Posterior cingulate gyrus (tissue), 11 donors: ENCODE measurements at regions not wholly inside any gene's neighbourhood (a gene's known extent, or its start where the extent isn't known, plus 50 kb on each side); places are given as distances from the start of the nearest gene placed in this dataset.
A peak's percentile ranks its signal among the peaks of the same experiment; 100 is the strongest.
"Not testable (repeated sequence)": the region's sequence is repeated elsewhere in the genome, so short reads cannot be mapped to it uniquely, and the experiment has no call there.

Experiments
- DNase-seq, 10 donors: peaks; one replicate each; pipeline versions ENCODE4 v3.0.0 to v3.0.0-alpha.2; 2020 to 2021; ENCODE audit warnings: mixed read lengths in 3 of 10
- intact Hi-C: fragments of 100-400 bp; cut with DNase I; formaldehyde crosslinking; loops from one replicate; pipeline ENCODE4 v1.15.1; 2023

DNA sequence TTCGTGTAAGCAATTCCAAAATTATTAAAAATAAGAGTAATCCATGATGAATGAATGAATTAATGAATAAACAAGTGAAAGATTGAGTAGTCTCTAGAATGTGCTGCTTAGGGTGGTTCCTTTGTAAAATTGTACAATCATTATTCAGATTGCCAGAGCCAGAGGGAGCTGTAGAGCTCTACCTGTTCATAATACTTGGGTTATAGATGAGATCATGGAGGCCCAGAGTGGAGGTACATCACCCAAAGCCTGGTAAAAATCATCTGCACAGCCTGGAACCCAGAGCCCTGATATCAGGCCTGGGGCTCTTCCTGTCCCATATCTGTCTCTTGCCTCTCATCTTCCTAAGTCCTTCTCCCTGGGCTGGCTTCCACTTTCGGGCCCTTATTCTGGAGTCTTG is 297.2 kb downstream of the RPLP1 start:
- intact Hi-C loops, result no loop called here
- no peak for DNase-seq

DNA sequence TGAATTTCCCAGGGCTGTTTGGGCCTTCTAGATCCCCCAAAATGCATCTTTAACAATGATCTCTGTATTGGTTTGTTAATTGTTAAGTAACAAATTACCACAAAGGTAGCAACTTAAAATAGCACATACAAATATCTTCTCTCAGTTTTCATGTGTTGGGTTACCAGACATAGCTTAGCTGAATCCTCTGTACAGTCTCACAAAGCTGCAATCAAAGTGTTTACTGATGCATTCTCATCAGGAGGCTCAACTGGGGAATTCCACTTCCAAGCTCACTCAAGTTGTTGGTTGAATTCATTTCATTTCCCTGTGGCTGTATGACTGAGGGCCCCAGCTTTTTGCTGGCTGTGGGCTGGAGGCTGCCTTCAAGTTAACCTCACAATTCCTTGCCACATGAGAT is 297.6 kb downstream of the RPLP1 start:
- intact Hi-C loops, result no loop called here

DNA sequence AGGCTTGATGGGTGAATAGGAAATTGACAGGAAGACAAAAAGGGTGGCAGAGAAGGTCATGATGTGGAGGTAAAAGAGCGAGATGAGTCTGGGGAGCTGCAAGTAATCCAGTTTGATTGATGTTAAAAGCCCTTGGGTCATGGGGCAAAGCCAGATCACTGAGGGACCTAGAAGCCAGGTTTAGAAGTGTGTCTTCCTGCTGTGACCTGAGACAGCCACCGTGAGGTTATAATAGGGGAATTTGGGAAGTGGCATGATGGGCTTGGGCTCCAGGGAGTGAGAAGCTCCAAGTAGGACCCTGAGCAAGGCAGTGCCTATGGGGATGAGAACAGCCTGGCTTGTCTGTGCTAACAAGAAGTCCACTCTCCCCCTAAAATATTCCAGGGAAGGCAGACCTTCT is 298.5 kb downstream of the RPLP1 start:
- intact Hi-C loops, result no loop called here
- no peak for DNase-seq

More for the DNA sequence above, 297.6 kb downstream of the RPLP1 start:
- DNase-seq, result no peak

DNA sequence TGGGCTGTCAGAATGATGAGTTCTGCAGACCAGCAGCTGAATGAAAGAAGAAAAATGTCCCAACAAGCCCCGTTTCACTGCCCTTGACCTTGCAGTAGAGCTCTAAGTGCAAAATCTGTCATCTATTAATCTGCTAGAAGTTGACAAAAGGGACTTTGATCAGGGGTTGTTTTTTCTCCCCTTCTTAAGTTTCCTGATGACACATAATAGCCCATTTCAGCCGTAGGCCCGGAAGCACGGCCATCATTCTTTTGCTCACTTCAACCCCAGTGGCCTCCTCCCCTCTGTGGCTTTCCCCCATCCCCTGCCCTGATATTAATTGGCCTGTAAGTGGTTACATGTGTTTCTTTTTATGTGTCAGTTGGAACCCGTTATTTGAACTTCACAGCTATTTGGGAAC is 298.9 kb downstream of the RPLP1 start:
- DNase-seq, result no peak
- intact Hi-C loops, result no loop called here

DNA sequence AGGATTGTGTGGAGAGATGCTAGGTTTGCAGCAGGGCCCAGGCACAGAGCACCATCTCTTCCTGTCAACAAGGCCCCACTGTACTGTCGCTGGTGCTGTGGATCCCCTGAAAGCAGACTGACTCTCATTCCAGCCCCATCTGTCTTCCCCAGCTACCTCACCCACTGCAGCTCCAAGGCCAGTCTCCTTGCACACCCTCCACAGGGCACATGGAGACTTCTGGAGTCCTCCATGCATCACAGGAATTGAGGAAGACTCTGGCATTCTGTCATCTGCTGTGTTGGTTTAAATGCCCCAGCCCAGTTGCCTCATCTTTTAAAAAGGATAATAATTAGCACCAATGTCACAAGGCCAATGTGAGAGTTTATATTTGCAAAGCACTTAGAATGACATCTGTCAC is 301.2 kb downstream of the RPLP1 start:
- intact Hi-C loops, result no loop called here
- no peak for DNase-seq

DNA sequence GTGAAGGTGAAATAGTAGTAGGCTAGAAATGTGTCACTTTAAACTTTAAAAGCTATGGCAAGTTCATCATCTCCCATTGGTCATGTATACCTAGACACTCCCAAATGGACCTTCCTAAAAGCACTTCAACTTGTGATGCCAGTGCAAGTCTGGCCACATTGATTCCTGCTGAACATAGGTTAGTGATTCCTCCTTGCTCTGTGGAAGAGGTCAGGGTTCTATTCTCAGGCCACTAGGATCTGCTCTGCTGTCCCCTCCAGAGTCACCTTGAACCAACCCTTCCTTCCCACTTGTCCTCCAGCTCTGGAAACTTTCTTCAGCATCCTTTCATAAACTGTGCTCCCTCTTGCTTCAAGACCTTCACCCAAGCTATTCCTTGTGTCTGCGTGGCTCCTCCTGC is 301.7 kb downstream of the RPLP1 start:
- no peak for DNase-seq
- intact Hi-C loops, result no loop called here

DNA sequence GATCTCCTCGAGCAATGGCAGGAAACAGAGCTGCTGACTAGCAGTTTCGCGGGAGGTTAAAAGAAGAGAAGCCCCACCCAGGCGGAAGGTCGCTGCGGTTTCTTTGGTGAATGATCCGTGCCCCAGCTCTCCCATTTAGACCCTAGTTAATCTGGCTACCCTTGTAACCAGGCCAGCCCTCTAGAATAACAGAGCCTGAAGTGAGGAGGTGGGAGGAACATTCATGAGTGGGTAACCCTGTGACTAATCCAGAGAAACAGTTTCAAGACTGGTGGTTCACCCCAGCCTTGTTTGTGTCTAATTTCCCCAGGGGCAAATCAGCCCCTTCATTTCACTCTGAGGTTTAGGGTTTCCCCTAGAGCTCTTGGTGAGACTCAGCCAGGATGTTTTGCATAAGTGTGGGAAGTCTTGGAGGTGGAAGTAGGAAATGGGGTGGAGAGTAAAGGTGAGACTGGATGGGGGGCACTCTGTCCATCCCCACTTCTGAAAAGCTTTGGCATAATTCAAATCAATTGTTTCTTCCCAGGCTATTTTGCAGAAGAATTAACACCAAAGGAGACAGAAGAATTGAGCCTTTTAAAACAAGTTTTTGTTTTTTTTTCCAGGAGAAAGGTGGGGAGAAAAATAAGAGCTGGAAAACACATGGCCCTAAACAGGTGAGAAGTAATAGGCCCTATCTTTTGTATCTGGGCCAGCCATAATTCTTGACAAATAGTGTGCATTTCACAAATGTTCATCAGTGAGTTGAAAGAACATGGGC is 303.1 kb downstream of the RPLP1 start:
- intact Hi-C loops, result no loop called here
- no peak for DNase-seq

DNA sequence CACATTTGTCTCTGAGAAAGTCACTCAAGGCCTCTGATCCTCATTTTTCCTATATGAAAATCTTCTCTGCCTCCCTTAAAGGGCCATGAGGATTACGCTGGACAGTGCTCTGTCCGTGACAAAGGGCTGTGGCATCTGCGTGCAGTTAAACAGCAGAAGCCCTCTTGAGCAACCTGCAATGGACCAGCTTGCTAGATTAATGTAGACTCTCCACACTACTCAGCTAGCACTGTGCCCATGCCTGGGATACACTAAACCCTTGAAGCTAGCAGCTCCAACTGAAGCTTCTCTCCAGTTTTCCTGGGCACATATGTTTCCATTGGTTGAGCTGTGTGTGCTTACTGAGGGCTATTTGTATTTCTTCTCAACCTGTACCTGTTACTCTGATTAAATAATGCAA is 303.8 kb downstream of the RPLP1 start:
- DNase-seq, result no peak
- intact Hi-C loops, result no loop called here

DNA sequence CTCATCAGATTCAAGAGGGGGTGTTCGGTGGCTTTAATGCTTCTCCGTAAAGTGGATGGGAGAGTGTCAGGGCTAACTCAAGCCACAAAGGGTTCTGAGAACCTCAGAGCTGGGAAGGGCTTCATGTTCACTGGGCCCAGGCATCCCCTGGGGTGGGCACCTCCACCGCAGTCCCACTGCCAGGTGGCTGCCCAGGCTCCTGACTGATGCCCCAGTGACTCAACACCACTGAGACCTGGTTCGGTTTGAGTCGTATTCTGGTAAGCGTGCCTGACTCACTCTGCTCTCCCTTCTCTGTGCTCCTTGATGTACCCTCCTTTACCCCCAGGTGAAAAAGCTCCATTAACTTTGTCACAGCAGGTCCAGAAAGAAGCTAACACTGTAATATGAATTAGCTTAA is 304.6 kb downstream of the RPLP1 start:
- no peak for DNase-seq
- intact Hi-C loops, result no loop called here

DNA sequence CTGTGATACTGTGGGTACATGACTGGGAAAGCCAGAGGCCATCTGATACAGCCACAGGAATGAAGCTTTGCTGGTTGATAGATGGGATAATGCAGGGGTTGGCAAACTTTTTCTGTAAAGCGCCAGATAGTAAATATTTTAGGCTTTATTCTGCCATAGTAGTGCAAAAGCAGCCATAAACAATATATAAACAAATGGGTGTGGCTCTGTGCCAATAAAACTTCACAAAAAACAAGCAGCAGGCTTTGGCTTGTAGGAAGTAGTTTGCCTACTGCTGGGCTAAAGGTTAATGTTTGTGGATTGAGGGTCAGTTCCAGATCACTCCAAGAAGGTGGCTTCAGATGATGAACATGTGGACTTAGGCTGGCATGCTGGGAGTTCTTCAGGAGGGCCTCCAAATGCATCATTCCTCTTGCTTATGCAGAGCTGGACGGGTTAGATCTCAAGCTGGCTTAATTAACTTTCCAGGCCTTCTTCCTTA is 305.7 kb downstream of the RPLP1 start:
- DNase-seq, result no peak
- intact Hi-C loops, result no loop called here

DNA sequence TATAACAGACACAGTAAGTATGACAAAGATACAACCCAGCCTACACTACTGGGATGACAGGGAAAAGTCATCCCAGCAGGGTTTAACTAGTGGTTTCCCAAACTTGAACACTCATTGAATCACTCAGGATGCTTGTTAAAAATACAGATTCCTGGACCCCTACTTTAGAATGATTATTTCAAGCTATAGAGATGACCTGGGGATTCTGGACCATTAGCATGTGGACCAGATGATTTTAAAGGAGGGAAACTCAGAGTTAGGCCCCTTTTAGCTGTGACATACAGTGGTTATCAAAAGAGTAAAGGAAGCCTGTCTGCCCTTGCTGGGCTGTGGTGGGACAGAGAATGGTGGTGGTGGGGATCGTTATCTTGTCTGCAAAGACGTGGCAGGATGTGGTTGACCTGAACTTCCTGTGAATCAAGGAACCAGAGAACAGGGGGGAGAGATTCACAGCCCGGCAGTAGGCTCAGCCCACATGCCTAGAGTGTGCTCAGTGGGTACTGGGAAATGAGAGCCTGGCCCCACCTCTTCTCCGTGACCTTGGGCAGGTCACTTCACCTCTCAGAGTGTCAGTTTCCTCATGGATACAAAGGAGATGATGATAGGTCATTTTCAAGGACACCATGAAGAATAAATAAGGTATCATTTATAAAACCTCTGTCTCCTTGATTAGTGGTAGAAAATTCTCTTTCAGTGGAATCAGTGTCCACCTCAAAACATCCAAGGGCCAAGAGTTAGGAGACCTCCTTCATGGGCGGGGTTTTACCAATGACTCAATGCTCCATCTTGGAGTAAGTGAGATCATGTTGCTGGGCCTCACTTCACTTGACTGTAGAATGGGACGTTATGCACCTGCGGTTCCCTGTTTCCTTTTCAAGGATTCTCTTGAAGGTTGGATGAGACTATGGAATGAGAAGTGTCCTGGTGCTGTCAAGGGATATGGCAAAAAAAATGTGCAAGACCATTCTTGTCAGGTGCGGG is 306.5 kb downstream of the RPLP1 start:
- peak in 2 of 10 donors; percentile 17 to 34 for DNase-seq
- intact Hi-C loops, result no loop called here

DNA sequence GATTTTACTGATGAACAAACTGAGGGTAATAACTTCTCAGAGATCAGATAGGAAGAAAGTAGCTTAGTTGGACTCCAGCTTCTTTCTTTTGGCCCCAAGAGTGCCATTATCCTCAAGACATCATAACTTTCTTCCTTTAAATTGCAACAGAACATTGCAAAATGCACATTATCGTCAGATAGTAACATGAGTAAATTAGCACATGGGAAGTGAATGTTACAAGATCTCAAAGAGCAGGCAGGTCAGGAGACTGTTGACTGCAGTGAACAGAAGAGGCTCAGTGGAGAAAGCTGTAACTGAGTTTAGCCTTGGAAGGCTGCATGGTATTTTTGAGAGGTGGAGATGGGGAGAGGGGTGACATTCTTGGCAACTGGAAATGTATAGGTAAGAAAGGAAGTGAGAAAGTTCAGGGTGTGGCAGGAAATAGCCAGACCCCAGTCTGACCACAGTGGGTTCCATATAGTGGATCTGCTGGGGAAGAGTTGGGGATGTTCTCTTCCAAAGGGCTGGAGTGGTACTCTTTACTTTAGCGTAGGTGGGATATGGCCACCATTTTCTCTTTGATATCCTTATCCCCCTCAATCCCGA is 307.7 kb downstream of the RPLP1 start:
- intact Hi-C loops, result no loop called here
- no peak for DNase-seq

DNA sequence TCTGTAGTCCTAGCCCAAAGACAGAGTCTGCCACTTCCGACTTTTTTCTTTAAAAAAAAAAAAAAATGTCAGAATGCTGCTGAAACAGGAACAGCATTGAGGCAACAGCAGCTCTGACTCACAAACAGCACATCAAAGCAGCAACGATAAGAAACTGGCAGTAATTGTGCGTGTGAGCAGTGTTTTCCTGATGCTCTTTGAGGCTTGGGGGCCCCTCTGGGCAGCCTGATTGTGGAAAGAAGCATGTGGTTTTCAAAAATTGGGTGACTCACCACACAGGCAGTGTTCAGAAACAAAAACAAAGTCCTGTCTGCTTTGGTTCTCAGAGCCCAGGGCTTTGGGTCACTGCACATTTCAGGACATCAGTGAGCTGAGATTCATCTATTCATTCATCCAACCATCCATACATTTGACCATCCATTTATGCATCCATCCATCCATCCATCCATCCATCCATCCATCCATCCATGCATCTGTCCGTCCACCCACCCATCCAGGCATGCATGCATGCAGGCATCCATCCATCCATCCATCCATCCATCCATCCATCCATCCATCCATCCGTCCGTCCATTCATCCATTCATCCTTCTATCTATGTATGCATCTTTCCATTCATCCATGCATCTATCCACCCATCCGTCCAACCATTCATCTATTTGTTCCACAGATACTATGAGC is 308.4 kb downstream of the RPLP1 start:
- intact Hi-C loops, result no loop called here
- DNase-seq, result peak in 2 of 10 donors; percentile 23 to 63

DNA sequence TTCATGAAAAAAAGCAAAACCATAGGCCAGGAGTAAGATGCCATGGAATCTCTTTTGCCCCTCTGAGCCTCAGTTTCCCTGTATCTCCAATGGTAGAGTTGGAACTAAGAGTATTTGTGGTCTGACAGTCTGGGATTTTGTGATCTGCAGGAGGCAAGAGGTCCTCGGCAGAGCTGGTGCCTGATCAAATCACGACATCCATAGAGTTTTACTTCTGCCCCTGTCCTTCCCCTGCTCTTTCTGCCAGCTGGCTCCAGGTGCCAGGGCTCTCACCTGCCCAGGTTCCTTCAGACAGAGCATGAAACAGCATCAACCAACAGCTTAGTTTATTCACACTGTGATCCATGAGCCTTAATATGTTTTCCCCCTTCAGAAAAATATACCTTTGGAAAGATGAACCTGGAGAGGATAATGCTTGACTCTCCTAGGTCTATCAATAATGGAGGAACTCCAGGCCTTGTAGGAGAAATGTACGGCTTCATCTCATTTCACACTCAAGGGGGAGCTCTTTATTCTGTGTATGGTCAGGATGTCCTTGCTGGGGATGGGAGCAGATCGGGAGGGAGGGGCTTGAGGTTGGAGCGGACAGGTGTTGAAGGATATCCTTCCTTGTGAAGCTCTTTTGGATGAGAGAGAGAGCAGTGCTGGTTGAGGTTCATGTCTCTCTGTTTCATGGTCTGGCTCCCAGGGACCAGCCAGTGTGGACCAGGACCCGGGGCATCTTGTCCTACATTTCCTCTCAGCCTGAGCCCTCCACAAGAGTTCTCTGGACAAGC is 309.9 kb downstream of the RPLP1 start:
- no peak for DNase-seq
- intact Hi-C loops, result no loop called here

DNA sequence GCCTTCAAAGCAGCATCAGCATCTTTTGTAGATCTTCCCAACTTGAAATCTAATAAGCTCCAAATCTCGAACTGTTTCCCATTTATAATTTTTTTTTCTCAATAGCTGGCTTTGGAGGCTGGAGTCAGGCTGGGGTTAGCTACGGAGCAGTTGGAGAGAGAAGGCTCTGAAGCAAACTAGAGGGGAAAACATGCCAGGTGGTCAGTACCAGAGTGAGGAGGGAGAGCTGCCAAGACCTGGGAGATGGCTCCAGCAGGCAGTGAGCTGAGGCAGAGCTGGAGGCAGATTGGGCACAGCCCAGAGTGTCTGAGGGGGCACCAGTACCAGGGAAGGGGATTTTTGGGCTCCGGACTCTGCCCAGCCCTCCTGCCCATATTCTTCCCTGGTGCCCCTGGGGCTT is 311.2 kb downstream of the RPLP1 start:
- DNase-seq, result no peak
- intact Hi-C loops, result no loop called here

DNA sequence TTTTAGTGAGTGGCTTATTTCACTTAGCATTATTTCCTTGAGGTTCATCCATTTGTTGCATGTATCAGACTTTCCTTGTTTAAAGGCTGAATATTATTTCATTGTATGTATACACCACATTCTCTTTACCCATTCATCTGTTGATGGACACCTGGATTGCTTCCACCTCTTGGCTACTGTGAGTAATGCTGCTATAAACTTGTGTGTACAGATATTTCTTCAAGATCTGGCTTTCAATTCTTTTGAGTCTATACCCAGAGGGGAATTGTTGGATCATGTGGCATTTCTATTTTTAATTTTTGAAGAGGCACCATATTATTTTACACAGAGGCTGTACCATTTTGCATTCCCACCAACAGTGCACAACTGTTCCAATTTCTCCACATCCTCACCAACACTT is 313.5 kb downstream of the RPLP1 start:
- intact Hi-C loops, result no loop called here
- DNase-seq, result no peak

DNA sequence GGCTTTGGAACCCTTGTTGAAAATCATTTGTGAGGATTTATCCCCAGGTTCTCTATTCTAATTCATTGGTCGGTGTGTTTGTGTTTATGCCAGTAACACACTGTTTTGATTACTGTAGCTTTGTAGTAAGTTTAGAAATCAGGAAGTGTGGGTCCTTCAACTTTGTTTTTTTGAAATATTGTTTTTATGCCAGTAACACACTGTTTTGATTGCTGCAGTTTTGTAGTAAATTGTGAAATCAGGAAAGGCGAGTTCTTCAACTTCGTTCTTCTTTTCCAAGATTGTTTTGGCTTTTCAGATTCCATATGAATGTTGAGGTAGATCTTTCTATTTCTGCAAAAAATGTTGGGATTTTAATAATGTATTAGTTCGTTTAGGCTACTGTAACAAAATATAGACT is 314.6 kb downstream of the RPLP1 start:
- intact Hi-C loops, result no loop called here
- DNase-seq, result no peak

DNA sequence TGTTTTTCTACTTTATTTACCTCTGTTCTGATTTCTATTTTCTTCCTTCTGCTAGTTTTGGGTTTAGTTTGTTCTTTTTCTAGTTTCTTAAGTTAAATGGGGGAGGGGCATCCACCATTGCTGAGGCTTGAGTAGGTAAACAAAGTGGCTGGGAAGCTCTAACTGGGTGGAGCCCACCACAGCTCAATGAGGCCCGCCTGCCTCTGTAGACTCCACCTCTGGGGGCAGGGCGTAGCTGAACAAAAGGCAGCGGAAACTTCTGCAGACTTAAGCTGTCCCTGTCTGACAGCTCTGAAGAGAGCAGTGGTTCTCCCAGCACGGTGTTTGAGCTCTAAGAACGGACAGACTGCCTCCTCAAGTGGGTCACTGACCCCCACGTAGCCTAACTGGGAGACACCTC is 316.7 kb downstream of the RPLP1 start:
- DNase-seq, intact Hi-C loops: not testable (repeated sequence)

DNA sequence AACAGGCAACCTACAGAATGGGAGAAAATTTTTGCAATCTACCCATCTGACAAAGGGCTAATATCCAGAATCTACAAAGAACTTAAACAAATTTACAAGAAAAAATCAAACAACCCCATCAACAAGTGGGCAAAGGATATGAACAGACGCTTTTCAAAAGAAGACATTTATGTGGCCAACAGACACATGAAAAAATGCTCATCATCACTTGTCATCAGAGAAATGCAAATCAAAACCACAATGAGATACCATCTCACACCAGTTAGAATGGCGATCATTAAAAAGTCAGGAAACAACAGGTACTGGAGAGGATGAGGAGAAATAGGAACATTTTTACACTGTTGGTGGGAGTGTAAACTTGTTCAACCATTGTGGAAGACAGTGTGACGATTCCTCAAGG is 321.6 kb downstream of the RPLP1 start:
- intact Hi-C loops, DNase-seq: not testable (repeated sequence)

DNA sequence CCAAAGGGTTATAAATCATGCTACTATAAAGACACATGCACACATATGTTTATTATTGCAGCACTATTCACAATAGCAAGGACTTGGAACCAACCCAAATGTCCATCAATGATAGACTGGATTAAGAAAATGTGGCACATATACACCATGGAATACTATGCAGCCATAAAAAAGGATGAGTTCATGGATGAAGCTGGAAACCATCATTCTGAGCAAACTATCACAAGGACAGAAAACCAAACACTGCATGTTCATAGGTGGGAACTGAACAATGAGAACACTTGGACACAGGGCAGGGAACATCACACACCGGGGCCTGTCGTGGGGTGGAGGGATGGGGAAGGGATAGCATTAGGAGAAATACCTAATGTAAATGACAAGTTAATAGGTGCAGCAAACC is 322.1 kb downstream of the RPLP1 start:
- intact Hi-C loops, DNase-seq: not testable (repeated sequence)
